ENCODE measurements at regions not wholly inside any gene's neighbourhood (a gene's known extent, or its start where the extent isn't known, plus 50 kb on each side); places are given as distances from the start of the nearest gene placed in this dataset.

DNA sequence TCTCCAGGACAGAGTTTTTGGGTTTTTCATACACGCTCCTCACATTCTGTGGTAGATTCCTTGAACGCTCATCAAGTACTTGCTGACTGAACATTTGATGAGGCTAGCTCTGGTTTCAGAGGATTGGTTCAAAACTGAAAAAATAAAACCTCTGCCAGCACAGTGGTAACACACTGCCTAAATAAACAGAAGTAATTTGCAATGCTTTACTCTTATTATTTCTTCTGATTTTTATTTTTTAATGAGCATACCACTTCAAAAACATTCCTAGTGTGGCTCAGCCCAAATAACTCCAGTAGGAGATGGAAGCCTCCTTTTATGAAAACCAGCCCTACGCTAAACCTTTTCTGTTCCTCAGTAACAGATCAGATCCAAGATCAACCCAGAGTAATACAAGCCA is 72.0 kb upstream of the INTU start:
- H3K9me3 ChIP-seq = no peaks in the 10 kb centered on the region

DNA sequence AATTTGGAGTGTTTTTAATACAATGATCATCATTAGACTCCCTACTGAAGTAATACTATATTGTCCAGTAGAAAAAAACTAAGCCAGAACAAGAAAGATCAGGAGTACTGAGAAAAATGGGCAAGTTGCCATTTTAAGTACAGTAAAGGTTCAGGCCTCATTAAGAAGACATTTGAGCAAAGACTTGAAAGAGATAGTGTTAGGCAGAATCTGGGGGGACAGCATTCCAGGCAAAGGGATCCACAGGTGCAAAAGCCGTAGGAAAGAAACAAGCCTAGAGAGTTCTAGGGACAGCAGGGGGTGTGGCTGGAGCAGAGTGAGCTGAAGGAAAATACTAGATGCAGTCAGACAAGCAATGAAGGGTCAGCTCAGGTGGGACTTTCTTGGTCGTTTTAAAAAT is 58.1 kb upstream of the INTU start:
- DNase-seq = no peak
- no peak overlapping the region for H3K4me3 ChIP-seq (ENCODE audit: low read depth, low read length)

More for the DNA sequence above, 72.0 kb upstream of the INTU start:
- Histone ChIP-seq H3K4me3 (ENCODE audit: low read depth, low read length) (no peak overlapping the region), H3K36me3 (no peaks in the 10 kb centered on the region), H3K4me1 (no peaks in the 10 kb centered on the region), H3K27me3 (no peaks in the 10 kb centered on the region)
- no peak for DNase-seq
- TF ChIP-seq, protein P1, sequence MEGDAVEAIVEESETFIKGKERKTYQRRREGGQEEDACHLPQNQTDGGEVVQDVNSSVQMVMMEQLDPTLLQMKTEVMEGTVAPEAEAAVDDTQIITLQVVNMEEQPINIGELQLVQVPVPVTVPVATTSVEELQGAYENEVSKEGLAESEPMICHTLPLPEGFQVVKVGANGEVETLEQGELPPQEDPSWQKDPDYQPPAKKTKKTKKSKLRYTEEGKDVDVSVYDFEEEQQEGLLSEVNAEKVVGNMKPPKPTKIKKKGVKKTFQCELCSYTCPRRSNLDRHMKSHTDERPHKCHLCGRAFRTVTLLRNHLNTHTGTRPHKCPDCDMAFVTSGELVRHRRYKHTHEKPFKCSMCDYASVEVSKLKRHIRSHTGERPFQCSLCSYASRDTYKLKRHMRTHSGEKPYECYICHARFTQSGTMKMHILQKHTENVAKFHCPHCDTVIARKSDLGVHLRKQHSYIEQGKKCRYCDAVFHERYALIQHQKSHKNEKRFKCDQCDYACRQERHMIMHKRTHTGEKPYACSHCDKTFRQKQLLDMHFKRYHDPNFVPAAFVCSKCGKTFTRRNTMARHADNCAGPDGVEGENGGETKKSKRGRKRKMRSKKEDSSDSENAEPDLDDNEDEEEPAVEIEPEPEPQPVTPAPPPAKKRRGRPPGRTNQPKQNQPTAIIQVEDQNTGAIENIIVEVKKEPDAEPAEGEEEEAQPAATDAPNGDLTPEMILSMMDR (IDR thresholded peaks at IDR 0.05; ENCODE audit: low read depth, low read length) = no peak

DNA sequence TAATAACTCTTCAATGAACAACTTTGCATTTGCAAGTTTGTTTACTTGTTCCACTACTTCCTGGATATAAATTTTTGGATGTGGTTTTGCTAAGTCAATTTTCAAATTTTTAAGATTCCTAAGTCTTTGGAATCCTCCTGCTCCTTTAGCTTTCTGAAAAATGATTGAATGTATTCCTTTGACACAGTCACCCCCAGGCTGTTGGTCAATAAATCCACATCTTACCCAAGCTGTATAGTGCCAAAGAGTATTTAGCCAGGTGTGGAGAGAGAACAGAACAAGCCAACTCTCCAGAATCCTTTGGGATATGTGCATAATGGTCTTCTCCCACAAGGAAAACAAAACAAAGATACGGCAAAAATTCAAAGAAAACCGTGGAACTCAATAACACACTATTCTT is 56.9 kb upstream of the INTU start:
- no peak for DNase-seq
- H3K36me3 ChIP-seq = no peaks in the 10 kb centered on the region
- H3K27me3 ChIP-seq = no peaks in the 10 kb centered on the region
- no peak overlapping the region for H3K4me3 ChIP-seq (ENCODE audit: low read depth, low read length)
- no peaks in the 10 kb centered on the region for H3K4me1 ChIP-seq
- TF ChIP-seq, protein P1 (IDR thresholded peaks at IDR 0.05; ENCODE audit: low read depth, low read length) = no peak
- H3K9me3 ChIP-seq = no peaks in the 10 kb centered on the region

More for the DNA sequence above, 58.1 kb upstream of the INTU start:
- H3K27me3 ChIP-seq = no peaks in the 10 kb centered on the region
- no peaks in the 10 kb centered on the region for H3K9me3 ChIP-seq
- TF ChIP-seq, protein P1 (IDR thresholded peaks at IDR 0.05; ENCODE audit: low read depth, low read length) = no peak
- H3K4me1 ChIP-seq = no peaks in the 10 kb centered on the region
- H3K36me3 ChIP-seq = no peaks in the 10 kb centered on the region

DNA sequence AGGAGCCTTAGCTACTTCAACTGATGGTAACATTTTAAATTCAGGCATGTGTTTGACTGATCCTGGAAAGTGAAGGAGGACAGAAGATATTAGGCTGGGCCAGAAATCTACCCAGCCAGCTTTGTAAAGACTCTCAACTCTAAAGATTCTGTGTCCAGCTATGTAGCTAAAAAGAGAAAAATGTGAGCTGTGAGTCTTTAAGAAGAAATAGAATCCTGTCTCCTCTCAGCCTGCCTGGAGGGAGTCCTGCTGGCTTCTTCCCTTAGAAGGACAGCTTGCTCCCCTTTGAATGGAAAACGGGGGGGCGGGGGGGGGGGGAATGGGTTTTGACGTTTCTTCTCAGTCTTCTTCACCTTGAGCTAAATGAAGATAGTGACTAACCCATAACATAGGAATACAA is 54.3 kb upstream of the INTU start:
- H3K4me1 ChIP-seq = no peaks in the 10 kb centered on the region
- H3K9me3 ChIP-seq = no peaks in the 10 kb centered on the region
- DNase-seq = no peak

DNA sequence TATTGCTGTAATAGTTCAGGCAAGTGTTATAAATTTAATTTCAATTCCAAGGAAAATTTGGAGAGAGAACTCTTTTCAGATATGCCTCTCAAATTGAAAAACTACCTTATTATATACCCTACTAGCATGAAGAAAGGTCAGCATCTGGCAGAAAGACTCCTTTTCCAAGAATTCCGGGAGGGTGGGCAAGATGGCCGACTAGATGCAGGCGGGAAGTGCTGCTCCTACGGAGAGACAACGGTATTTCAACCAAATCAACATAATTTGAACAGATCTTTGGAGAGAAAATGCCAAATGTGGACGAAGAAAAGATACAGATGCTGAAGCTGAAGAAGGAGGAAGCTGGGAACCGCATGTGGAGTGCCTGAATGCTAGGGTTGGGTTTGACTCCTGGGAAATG is 53.8 kb upstream of the INTU start:
- Histone ChIP-seq H3K36me3 (no peaks in the 10 kb centered on the region), H3K27me3 (no peaks in the 10 kb centered on the region), H3K4me1 (no peaks in the 10 kb centered on the region), H3K4me3 (ENCODE audit: low read depth, low read length) (no peak overlapping the region), H3K9me3 (no peaks in the 10 kb centered on the region)
- TF ChIP-seq, protein P1 (IDR thresholded peaks at IDR 0.05; ENCODE audit: low read depth, low read length) = no peak
- no peak for DNase-seq

More for the DNA sequence above, 54.3 kb upstream of the INTU start:
- no peak overlapping the region for H3K4me3 ChIP-seq (ENCODE audit: low read depth, low read length)
- H3K27me3 ChIP-seq = no peaks in the 10 kb centered on the region
- no peaks in the 10 kb centered on the region for H3K36me3 ChIP-seq
- TF ChIP-seq, protein P1 (IDR thresholded peaks at IDR 0.05; ENCODE audit: low read depth, low read length) = no peak

DNA sequence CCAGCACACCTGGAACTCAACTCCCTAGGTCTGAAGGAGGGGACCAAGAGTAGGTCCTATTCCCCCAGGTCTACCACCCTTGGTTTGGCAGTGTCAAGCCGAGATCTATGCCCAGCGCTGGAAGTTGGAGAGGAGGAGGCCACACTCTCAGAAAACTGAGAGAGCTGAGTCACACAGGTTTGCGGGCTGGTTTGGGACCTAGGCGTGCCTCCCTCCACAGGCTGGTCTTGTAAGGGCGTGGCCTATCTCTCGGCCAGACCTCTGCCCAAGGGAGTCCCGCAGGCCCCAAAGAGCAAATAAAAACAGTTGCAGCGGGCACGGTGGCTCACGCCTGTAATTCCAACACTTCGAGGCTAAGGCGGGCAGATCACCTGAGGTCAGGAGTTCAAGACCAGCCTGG is 52.9 kb upstream of the INTU start:
- TF ChIP-seq, protein P1 (IDR thresholded peaks at IDR 0.05; ENCODE audit: low read depth, low read length) = no peak
- Histone ChIP-seq H3K9me3 (no peaks in the 10 kb centered on the region), H3K27me3 (no peaks in the 10 kb centered on the region), H3K4me3 (ENCODE audit: low read depth, low read length) (no peak overlapping the region), H3K36me3 (no peaks in the 10 kb centered on the region), H3K4me1 (no peaks in the 10 kb centered on the region)
- no peak for DNase-seq

All from BE2C (cell line).